Left ventricle myocardium inferior (tissue), 1 donor: ENCODE measurements at regions not wholly inside any gene's neighbourhood (a gene's known extent, or its start where the extent isn't known, plus 50 kb on each side); places are given as distances from the start of the nearest gene placed in this dataset.

Experiments
- DNase-seq: peaks from one replicate; pipeline ENCODE4 v3.0.0-alpha.2; 2020
- H3K27ac ChIP-seq: fragments of 200-600 bp; replicated peaks from 2 replicates; pipeline ENCODE4 v1.8.0; 2021
- H3K27me3 ChIP-seq: fragments of 200-600 bp; 2 replicates; pipeline ENCODE4 v1.8.0; 2021; ENCODE audit warnings: low read depth
- H3K36me3 ChIP-seq: fragments of 200-600 bp; 2 replicates; pipeline ENCODE4 v1.8.0; 2021
- H3K4me1 ChIP-seq: fragments of 200-600 bp; 2 replicates; pipeline ENCODE4 v1.8.0; 2021
- H3K4me3 ChIP-seq: fragments of 200-600 bp; 2 replicates; pipeline ENCODE4 v1.8.0; 2021; ENCODE audit warnings: mild to moderate bottlenecking, moderate library complexity
- H3K9me3 ChIP-seq: fragments of 200-600 bp; replicated peaks from 2 replicates; pipeline ENCODE4 v1.8.0; 2021
- CTCF ChIP-seq: fragments of 200-600 bp; IDR thresholded peaks from 2 replicates; pipeline ENCODE4 v1.8.0; 2021; ENCODE audit warnings: antibody characterized with exemption, mild to moderate bottlenecking, borderline replicate concordance
- intact Hi-C: fragments of 100-400 bp; cut with micrococcal nuclease; formaldehyde crosslinking; loops from one replicate; pipeline ENCODE4 v1.11.0; 2022
- donor health status: DM: no; HTN: yes; CAD: no; lungs with severe emphysema.

- Histone ChIP-seq H3K9me3 (peaks cover 9% of the 10 kb centered on the region), H3K27ac (no peak overlapping the region), H3K27me3 (no peaks in the 10 kb centered on the region), H3K4me3 (no peak overlapping the region), H3K4me1 (no peaks in the 10 kb centered on the region), H3K36me3 (no peaks in the 10 kb centered on the region)
- intact Hi-C loops = no loop called here
- no peak for TF ChIP-seq CTCF
- DNase-seq = no peak
Measured at GRCh38 chr4:22031423-22031822, 82.9 kb upstream of the KCNIP4 start.

DNA sequence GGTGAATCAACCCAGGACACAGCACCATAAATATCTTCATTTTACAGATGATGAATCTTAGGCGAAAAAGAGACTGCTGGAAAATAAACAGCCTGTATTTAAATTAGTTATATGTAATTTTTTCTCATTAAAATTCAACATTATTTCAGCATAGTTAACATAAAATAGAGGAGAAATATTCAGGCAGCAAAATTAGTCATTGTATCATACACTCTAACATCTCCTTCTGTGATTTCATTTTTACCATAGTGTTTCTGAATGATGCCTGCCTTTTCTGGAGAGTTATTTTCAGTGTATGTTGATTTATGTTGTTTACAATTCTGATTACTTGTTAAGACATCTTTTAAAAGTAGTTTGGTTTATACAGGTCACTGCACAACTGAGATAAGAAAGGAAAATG is 82.3 kb upstream of the KCNIP4 start:
- DNase-seq = no peak
- no peak overlapping the region for H3K4me3 ChIP-seq

DNA sequence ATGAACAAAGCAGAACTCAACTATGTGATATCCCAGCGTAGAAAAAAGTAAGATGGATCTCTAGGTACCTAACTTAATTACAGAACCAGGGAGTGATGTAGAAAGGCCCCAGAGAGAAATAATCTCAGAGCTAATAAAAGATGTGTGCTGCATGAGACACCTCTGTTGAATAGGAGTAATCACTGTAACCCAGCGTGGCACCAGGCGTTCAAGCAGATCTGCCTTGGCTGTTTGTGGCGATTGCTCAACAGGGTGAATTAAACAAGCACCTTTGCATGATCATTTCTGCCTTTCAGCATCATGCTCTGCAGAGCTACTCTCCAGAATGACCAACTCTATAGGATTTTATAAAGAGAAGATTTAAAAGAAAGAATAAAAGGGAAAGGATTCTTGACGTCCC is 81.7 kb upstream of the KCNIP4 start:
- Histone ChIP-seq H3K9me3 (peaks cover 6% of the 10 kb centered on the region), H3K27ac (no peak overlapping the region), H3K36me3 (no peaks in the 10 kb centered on the region), H3K27me3 (no peaks in the 10 kb centered on the region), H3K4me3 (no peak overlapping the region), H3K4me1 (no peaks in the 10 kb centered on the region)
- intact Hi-C loops = no loop called here
- TF ChIP-seq CTCF = no peak
- no peak for DNase-seq

More for the DNA sequence above, 82.3 kb upstream of the KCNIP4 start:
- intact Hi-C loops = no loop called here
- no peaks in the 10 kb centered on the region for H3K36me3 ChIP-seq
- no peak for TF ChIP-seq CTCF
- H3K27me3 ChIP-seq = no peaks in the 10 kb centered on the region
- H3K27ac ChIP-seq = no peak overlapping the region
- H3K4me1 ChIP-seq = no peaks in the 10 kb centered on the region
- peaks cover 9% of the 10 kb centered on the region for H3K9me3 ChIP-seq

DNA sequence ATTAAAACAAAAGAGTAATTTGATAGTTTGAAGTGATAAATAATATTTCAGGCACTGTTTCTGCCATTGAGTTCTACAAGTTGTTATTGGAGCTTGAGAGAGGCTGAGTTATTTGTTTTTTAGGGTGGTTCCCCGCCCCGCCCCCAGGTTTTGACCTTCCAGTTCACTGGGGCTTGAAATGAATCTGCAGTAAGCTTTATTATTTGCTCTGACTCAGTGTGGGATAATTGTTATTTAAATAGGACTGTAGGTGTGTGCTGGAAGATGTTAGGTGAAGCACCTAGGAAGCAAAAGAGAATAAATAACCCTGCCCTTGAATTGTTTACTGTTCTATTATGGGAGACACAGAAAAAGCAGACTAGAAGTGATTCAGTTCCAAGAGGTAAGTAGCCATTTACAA is 81.2 kb upstream of the KCNIP4 start:
- Histone ChIP-seq H3K4me1 (no peaks in the 10 kb centered on the region), H3K27ac (no peak overlapping the region), H3K27me3 (no peaks in the 10 kb centered on the region), H3K4me3 (no peak overlapping the region), H3K36me3 (no peaks in the 10 kb centered on the region), H3K9me3 (peaks cover under 1% of the 10 kb centered on the region)
- DNase-seq = no peak
- TF ChIP-seq CTCF = no peak
- intact Hi-C loops = no loop called here

GRCh38 chr4:22021106-22021505 is 72.5 kb upstream of the KCNIP4 start:
- H3K36me3 ChIP-seq = no peaks in the 10 kb centered on the region
- no peaks in the 10 kb centered on the region for H3K9me3 ChIP-seq

More at GRCh38 chr4:22021106-22021505, 72.5 kb upstream of the KCNIP4 start:
- no peak for DNase-seq
- H3K27me3 ChIP-seq = no peaks in the 10 kb centered on the region
- TF ChIP-seq CTCF = no peak
- no peak overlapping the region for H3K4me3 ChIP-seq
- no peaks in the 10 kb centered on the region for H3K4me1 ChIP-seq
- intact Hi-C loops = no loop called here
- H3K27ac ChIP-seq = no peak overlapping the region
